ENCODE measurements at regions not wholly inside any gene's neighbourhood (a gene's known extent, or its start where the extent isn't known, plus 50 kb on each side); places are given as distances from the start of the nearest gene placed in this dataset.

- Histone ChIP-seq H4K8ac (ENCODE audit: low read depth in 2 of 2, low read length in 2 of 2) (no peak overlapping the region), H3K9ac (ENCODE audit: low read depth, low read length) (no peak overlapping the region), H3K9me1 (ENCODE audit: insufficient read depth, low read length) (no peaks in the 10 kb centered on the region), H2AFZ (replicated peaks; ENCODE audit: low read length, poor library complexity) (no peak overlapping the region), H3K18ac (ENCODE audit: low read depth, low read length) (no peak overlapping the region), H2BK20ac (ENCODE audit: low read depth, low read length) (no peak overlapping the region), H3K27ac (ENCODE audit: insufficient read depth, low read length) (no peak overlapping the region), H3K14ac (replicated peaks; ENCODE audit: low read depth, low read length) (no peak overlapping the region), H3K4me3 (ENCODE audit: insufficient read depth, low read depth, low read length) (no peak overlapping the region), H3K4me1 (ENCODE audit: control insufficient read depth, insufficient read depth, low read length) (no peaks in the 10 kb centered on the region), H3K4me2 (ENCODE audit: low read depth, low read length) (no peak overlapping the region), H3K79me1 (ENCODE audit: low read depth in 1 of 2, low read length in 2 of 2) (no peaks in the 10 kb centered on the region), H4K5ac (ENCODE audit: low read depth, low read length) (no peak overlapping the region), H2AK9ac (replicated peaks; ENCODE audit: low read depth, low read length, poor library complexity) (no peak overlapping the region), H2BK5ac (ENCODE audit: low read depth, low read length, poor library complexity, severe bottlenecking) (no peak overlapping the region), H3K56ac (ENCODE audit: extremely low read depth, insufficient read depth, low read length) (no peak overlapping the region), H2AK5ac (ENCODE audit: low read depth, low read length) (no peak overlapping the region), H4K91ac (ENCODE audit: insufficient read depth, low read depth, low read length) (no peak overlapping the region), H3K36me3 (ENCODE audit: control insufficient read depth, insufficient read depth, low read length) (no peaks in the 10 kb centered on the region), H4K20me1 (ENCODE audit: insufficient read depth, low read length) (no peaks in the 10 kb centered on the region), H3K4ac (ENCODE audit: low read depth, low read length) (no peak overlapping the region), H2BK120ac (ENCODE audit: low read depth, low read length) (no peak overlapping the region), H3K9me3 (ENCODE audit: control insufficient read depth, insufficient read depth, low read length) (peaks cover 9% of the 10 kb centered on the region), H3K27me3 (ENCODE audit: control insufficient read depth, insufficient read depth, low read length) (no peaks in the 10 kb centered on the region), H3K23ac (ENCODE audit: low read depth, low read length) (no peak overlapping the region), H2BK15ac (ENCODE audit: low read depth, low read length) (no peak overlapping the region)
- dilution Hi-C loops (cut with HindIII; ENCODE audit: low sequenced_read_pairs, unreplicated experiment) (no loop called here), in situ Hi-C loops (cut with MboI; ENCODE audit: low sequenced_read_pairs) (no loop called here), intact Hi-C loops (cut with micrococcal nuclease) (no loop called here)
- ATAC-seq (ENCODE audit: low read depth): no peak
- WGBS, 2 experiments (ENCODE audit: extremely low coverage in 2 of 2, insufficient read length in 1 of 2): no CpG with 5 or more reads among the region's 1 CpG
- ChIA-PET POLR2A (ENCODE audit: unreplicated experiment) (no interaction called here), CTCF (no interaction called here)
- no peak for DNase-seq
- TF ChIP-seq, protein P1, sequence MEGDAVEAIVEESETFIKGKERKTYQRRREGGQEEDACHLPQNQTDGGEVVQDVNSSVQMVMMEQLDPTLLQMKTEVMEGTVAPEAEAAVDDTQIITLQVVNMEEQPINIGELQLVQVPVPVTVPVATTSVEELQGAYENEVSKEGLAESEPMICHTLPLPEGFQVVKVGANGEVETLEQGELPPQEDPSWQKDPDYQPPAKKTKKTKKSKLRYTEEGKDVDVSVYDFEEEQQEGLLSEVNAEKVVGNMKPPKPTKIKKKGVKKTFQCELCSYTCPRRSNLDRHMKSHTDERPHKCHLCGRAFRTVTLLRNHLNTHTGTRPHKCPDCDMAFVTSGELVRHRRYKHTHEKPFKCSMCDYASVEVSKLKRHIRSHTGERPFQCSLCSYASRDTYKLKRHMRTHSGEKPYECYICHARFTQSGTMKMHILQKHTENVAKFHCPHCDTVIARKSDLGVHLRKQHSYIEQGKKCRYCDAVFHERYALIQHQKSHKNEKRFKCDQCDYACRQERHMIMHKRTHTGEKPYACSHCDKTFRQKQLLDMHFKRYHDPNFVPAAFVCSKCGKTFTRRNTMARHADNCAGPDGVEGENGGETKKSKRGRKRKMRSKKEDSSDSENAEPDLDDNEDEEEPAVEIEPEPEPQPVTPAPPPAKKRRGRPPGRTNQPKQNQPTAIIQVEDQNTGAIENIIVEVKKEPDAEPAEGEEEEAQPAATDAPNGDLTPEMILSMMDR (conservative IDR thresholded peaks at IDR 0.05; ENCODE audit: low read depth, low read length): no peak
- TF ChIP-seq FOS (IDR thresholded peaks at IDR 0.05; ENCODE audit: low read depth, low read length) (no peak), MAFK (IDR thresholded peaks at IDR 0.05; ENCODE audit: low read depth, low read length) (no peak), ELK1 (IDR thresholded peaks at IDR 0.05; ENCODE audit: borderline replicate concordance, low read depth, low read length) (no peak), CEBPB (IDR thresholded peaks at IDR 0.05; ENCODE audit: low read depth, low read length) (no peak), SMC3 (IDR thresholded peaks at IDR 0.05; ENCODE audit: low read depth, low read length) (no peak), BHLHE40 (IDR thresholded peaks at IDR 0.05; ENCODE audit: low read depth, low read length) (no peak), RFX5 (IDR thresholded peaks at IDR 0.05; ENCODE audit: low read depth, low read length) (no peak), CHD1 (IDR thresholded peaks at IDR 0.05; ENCODE audit: low read depth, low read length) (no peak), POLR2A (IDR thresholded peaks at IDR 0.05; ENCODE audit: low read depth, low read length) (no peak), NFE2L2 (IDR thresholded peaks at IDR 0.05; ENCODE audit: low read depth, low read length) (no peak), MXI1 (IDR thresholded peaks at IDR 0.05; ENCODE audit: borderline replicate concordance, low read depth, low read length) (no peak), RCOR1 (IDR thresholded peaks at IDR 0.05; ENCODE audit: insufficient replicate concordance, low read length) (no peak), MAZ (IDR thresholded peaks at IDR 0.05; ENCODE audit: borderline replicate concordance, low read depth, low read length) (no peak), RAD21 (IDR thresholded peaks at IDR 0.05; ENCODE audit: low read length) (no peak)
- TF ChIP-seq, protein P2, sequence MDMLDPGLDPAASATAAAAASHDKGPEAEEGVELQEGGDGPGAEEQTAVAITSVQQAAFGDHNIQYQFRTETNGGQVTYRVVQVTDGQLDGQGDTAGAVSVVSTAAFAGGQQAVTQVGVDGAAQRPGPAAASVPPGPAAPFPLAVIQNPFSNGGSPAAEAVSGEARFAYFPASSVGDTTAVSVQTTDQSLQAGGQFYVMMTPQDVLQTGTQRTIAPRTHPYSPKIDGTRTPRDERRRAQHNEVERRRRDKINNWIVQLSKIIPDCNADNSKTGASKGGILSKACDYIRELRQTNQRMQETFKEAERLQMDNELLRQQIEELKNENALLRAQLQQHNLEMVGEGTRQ (IDR thresholded peaks at IDR 0.05; ENCODE audit: low read depth, low read length): no peak
- no TSS peak for BruUV-seq (replicated peaks)
Measured at GRCh38 chr7:52095861-52096260, 779.3 kb upstream of the COBL start.
